HG03060 (cell line): ENCODE measurements at regions not wholly inside any gene's neighbourhood (a gene's known extent, or its start where the extent isn't known, plus 50 kb on each side); places are given as distances from the start of the nearest gene placed in this dataset.
A peak's percentile ranks its signal among the peaks of the same experiment; 100 is the strongest.

Source experiments
- ATAC-seq: cut with Tn5 transposase; IDR thresholded peaks from one replicate; pipeline ENCODE4 v1.9.1; 2021; ENCODE audit warnings: low read depth, moderate number of reproducible peaks; ENCODE audit not compliant: unreplicated experiment

- ATAC-seq = no peak
Observed at GRCh38 chrX:149185087-149185486, 320.0 kb downstream of the IDS start.

GRCh38 chrX:149161435-149162088 lies 343.5 kb downstream of the IDS start:
- no peak for ATAC-seq

GRCh38 chrX:149157976-149158375 lies 347.1 kb downstream of the IDS start:
- no peak for ATAC-seq

GRCh38 chrX:149152941-149153340 lies 352.2 kb downstream of the IDS start:
- ATAC-seq = no peak

- peak; percentile 77 for ATAC-seq
Observed at GRCh38 chrX:149151805-149152757, 353.0 kb downstream of the IDS start.

- no peak for ATAC-seq
Observed at GRCh38 chrX:149145845-149146285, 359.2 kb downstream of the IDS start.

- no peak for ATAC-seq
Observed at GRCh38 chrX:149131774-149132173, 373.3 kb downstream of the IDS start.

GRCh38 chrX:149129767-149130166 lies 375.3 kb downstream of the IDS start:
- no peak for ATAC-seq

- ATAC-seq = no peak
Observed at GRCh38 chrX:149124526-149125108, 380.5 kb downstream of the IDS start.

- ATAC-seq = no peak
Observed at GRCh38 chrX:149121206-149121920, 383.7 kb downstream of the IDS start.

- no peak for ATAC-seq
Observed at GRCh38 chrX:149120459-149120858, 384.6 kb downstream of the IDS start.

GRCh38 chrX:149114874-149115273 lies 390.2 kb downstream of the IDS start:
- no peak for ATAC-seq

GRCh38 chrX:149114001-149114400 lies 391.1 kb downstream of the IDS start:
- no peak for ATAC-seq

- no peak for ATAC-seq
Observed at GRCh38 chrX:149097786-149098185, 407.3 kb downstream of the IDS start.

- no peak for ATAC-seq
Observed at GRCh38 chrX:149092179-149092578, 412.9 kb downstream of the IDS start.

- no peak for ATAC-seq
Observed at GRCh38 chrX:149079805-149080406, 425.2 kb downstream of the IDS start.

- no peak for ATAC-seq
Observed at GRCh38 chrX:149074398-149074797, 430.7 kb downstream of the IDS start.

- ATAC-seq = no peak
Observed at GRCh38 chrX:149073479-149073878, 431.6 kb downstream of the IDS start.

GRCh38 chrX:149069899-149070298 lies 435.2 kb downstream of the IDS start:
- ATAC-seq = no peak

GRCh38 chrX:149060921-149061320 lies 444.2 kb downstream of the IDS start:
- no peak for ATAC-seq
